HG03175 (cell line): ENCODE measurements at regions not wholly inside any gene's neighbourhood (a gene's known extent, or its start where the extent isn't known, plus 50 kb on each side); places are given as distances from the start of the nearest gene placed in this dataset.
A peak's percentile ranks its signal among the peaks of the same experiment; 100 is the strongest.

Experiments
- ATAC-seq: cut with Tn5 transposase; IDR thresholded peaks from one replicate; pipeline ENCODE4 v1.9.1; 2021; ENCODE audit warnings: mild to moderate bottlenecking, moderate library complexity; ENCODE audit not compliant: unreplicated experiment

DNA sequence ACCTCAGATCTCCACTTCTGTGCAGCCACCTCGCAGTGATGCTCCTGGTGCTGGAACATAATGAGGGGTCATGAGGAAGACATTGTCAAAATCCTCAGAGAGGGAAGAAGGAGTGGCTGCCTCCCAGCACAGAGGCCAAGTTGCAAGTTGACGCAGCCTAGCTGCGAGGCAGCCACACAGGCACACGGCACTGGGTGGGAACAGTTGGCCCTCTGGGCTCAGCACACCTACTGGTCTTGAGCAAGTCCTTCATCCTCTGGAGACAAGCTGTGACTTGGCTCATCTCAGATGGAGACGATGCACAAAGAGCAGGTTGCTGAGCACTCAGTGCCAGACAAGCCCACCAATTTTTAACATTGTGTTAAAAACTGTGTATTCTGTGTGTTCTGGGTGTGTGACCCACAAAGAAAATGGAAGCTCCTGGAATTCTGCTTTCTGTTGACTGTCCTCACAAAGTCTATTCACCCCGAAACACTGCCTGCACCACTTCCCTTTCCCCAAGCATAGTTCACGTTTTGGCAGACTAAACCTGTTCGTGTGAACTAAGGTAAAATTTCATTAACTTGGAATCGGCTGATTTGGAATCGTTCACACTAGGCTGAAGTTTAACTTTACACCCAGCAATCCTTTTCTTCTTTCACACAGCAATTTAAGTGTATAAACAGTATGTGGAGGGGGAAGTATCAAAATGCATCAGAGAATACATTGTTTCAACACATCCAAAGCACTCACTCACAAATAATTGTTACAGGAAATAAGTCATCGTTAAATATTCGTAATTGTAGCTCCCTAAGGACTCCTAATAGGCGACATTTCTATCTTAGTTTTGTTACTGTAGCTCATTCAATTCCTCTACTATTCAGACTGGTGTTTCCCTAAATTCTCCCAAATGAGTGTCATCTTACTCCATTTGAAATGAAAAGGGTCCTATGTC lies 266.6 kb upstream of the ID2 start:
- no peak for ATAC-seq

DNA sequence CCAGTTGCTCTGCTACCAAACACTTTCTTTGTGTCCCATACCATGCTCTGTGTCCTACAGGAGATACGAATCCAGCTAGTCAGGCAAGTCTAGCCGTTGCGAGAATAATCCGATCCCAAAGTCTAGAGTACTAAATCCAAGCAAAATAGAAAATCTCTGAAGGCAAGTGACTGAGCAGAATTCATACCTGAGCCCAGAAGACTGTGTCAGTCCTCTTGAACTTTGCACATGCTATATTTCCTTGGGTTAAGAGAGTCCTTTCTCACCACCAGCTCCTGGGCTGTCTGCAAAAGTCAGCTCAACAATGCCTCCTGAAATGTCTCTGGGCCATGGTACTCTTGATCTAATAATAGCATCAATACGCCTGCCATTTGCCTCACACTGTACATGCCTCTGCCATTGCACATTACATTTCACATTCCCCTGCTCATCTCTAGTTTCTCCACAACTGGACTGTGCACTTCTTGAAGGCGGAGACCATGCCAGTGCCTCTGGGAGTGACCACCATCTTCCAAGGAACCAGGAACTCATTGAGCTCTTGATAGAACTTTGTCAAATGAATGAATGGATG lies 265.8 kb upstream of the ID2 start:
- ATAC-seq = no peak

DNA sequence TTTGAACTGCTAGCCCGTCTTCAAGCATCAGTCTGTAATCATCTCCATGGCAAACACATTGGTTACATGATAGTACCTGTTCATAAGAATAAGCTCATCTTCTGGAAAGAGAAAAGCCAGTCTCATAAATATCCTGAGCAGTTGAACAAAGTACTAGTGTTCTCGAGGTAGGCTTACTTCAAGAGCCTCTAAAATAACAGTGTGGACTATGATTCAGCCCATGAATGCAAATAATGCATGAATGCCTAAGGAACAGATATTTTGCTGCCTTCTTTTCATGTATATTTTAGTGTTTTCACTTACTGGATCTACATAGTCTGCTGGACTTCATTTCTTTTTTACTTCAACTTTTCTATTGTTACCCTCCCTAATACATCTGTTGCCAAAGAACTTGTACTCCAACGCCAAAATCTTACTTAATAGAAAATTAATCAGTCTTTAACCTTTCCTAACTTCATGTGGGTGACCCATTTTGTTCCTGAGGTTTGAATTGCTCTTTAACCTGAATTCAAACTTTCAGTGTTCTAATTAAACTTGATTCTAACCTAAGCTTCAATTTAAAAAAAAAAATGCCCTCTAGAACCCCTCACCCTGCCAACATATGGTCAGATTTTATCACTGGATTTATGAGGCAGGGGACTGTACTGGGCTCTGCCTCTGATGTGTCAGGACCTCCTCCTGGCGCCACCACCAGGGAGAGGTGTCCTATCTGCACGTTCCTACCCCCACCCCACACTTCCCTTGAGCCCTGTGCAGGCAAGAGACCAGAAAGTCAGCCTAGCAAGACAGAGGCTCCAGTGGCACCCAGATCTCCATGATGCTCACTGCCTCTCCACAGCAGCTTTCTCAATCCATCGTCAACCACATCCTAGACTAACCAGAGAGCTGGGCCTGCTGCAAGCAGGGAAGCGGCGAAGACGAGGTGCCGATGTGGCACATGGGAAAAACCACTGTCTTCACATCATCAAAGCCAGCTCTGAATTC lies 264.7 kb upstream of the ID2 start:
- ATAC-seq = no peak

DNA sequence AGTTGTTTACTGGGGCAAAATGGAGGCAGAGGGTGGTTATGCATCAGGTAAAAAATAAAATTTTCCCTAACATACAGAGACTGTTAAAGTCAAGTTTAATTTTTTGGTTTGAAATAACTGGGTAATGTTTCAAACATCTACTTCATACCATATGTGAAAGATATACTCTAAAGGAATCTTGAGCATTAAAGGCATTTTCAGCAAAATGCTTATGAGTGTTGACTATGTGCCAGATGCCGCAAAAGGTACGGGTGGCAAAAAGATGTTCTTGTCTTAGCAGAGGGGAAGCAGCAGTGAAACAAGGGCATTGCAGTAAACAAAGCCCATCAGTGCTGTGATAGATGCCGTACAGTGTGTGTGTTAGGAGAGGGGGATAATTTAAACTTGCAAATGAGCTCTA lies 263.1 kb upstream of the ID2 start:
- ATAC-seq = no peak

DNA sequence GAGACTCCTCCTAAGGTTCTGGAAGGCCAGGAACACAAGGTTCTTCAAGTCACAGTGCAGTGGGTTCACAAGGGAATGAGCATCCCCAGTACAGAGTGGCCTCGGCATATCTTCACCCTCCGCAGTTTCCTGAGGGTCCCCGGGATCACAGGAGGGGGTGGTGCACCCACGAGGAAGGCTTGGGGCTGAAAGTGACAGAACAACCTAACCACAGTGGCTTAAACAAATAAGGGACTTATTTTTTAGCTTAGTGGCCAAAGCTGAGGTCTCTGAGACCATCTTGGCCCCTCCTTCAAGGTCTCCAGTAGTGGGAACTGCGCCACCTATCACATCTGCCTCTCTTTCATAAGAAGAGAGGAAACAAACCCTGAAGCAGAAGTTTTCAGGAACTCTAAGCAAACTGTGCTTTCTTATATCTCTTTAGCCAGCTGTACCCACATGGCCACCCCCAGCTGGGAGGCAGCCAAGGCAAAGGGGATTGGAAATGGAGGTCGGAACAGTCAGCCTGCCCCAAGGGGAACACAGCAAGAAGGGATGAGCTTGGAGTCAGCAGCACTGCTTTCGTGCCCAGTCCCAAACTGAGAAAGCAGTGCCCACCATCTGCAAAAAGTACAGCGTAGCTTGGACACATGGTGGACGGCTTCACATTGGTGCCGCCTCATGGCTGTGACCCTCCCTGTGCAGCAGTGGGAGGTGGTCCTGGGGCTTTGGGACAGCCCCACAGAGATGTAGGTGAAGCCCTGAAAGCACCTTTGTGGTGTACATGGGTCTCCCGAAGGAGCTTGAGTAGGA lies 260.0 kb upstream of the ID2 start:
- peak; percentile 71 for ATAC-seq

DNA sequence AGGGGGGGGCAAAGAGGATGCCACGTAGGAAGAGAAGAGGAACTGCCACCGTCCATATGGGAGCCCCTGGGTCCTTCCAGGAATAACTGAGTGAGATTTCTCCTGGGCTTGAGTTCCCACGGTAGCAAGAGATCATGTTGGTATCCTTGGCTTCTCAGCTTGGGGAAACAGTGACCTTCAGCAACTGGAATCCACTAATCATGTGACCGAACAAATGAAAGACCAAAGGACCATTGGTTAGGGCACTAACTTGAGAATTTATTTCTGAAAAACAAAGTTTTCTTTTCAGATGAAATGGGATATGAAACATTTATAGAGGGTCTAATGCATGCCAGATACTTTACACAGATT lies 259.4 kb upstream of the ID2 start:
- no peak for ATAC-seq

DNA sequence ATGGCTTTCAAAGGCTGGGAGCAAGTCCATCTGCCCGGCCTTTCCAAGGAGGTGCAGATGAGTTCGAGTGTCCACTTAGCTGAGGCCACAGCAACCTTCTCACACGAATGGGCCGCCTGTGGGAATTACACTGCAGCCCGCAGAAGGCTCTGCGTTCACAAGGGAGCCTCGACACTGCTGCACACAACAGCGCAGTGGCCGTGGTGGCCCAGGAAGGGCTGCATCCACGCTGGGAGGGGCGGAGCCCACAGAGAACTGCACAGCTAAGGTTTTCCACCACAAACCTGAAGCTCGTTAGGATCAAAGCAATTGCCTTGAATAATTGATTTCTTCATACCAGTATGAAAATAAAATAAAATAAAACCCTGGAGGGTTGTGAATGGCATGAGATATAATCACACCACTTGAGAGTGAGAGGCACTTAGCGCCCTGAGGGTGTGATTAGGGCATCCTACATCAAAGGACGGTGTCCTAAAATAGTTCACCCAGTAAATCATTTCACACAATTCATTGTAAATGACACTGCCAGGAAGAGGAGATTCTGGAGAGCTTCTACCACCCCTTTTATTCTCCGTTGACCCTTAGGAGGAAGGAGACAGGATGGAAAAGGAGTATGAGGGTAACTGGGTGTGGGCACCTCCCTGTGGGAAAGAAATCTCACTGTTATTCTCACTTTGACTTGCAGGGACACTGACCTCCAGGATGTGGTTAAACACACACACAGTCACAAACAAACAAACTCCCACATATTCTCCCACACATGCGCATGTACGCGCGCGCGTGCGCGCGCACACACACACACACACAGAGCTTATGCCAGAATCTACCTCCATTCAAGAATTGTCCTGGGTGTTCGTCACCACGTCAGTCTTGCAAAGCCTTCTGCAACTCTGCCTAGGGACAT lies 256.6 kb upstream of the ID2 start:
- no peak for ATAC-seq

DNA sequence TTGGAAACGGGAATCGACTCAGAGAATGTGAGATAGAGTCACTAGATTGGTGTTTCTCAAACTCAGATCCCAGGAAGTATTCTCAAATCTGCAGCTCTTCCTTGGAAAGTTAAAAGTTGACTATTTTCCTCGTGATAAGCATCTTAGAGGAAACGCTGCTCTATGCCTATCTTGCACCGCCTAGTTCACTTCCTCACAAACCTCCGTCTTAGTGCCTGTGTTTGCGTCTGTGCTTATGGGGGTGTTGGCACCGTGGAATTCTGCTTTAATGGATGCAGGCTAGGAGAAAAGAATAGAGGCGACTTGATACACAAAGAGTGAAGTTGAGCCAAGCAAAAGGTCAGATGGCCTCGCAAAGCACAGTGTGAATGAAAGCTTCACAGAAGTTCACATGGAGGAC lies 255.3 kb upstream of the ID2 start:
- ATAC-seq = no peak

DNA sequence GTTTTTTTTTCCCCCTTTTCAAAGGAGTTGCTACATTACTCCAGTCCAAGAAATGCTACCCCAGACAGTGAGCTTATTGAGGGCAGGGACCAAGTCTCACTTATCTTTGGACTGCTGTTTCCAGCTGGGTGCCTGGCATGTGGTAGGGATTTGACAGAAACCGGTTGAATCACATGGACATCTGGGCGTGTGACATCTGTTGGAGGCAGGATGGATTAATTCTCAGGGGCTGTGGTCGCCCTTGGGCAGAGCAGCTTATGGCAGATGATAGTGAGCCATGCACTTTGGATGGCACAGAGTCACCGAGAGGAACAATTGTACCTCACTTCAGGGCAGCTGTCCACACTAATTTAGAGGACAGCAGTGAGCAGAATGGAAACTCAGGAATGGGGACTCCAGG lies 254.6 kb upstream of the ID2 start:
- no peak for ATAC-seq

DNA sequence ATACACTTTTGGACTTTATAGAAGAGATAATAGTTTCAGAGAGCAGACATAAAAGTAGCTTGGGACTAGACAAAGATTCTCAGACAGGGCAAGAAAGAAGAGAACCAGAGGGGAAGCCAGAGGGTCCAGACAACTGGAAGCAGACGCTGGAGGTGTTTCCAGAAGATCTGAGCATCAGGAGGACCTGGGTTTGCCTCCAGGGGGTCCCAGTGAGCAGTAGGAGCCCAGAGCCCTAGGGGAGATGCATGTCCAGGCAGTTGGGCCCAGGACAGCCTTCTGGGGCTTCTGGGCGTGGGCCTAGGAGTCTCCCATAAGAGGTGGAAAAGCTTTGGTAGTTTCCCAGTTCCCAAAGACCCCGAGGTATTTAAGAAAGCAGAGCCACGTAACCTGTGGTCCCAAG lies 251.2 kb upstream of the ID2 start:
- ATAC-seq = no peak

DNA sequence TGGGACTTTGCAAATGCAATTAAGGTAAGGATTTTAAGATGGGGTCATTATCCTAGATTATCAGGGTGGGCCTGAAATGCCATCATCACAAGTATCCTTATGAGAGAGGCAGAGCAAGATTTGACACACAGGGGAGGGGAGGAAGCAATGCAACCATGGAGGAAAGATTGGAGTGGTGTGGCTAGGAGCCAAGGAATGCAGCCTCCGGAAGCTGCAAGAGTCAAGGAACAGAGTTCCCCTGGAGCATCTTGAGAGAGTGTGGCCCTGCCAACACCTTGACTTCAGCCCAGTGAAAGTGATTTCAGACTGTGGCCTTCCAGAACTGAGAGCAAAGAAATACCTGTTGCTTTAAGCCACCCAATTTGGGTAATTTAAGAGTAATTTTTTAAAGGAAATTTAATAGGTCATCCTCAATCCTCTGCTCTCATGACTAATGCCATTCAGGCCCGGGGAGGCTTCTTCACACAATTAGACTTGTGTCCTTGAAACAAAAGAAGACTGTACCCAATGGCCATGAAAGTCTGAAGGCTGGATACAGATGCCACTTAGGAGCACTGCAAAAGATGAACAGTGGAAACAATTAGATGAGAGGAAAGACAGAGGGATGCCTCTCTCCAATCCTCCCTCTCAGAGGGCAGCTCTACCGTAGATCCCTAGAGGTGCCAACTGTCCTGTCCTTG lies 250.3 kb upstream of the ID2 start:
- no peak for ATAC-seq

DNA sequence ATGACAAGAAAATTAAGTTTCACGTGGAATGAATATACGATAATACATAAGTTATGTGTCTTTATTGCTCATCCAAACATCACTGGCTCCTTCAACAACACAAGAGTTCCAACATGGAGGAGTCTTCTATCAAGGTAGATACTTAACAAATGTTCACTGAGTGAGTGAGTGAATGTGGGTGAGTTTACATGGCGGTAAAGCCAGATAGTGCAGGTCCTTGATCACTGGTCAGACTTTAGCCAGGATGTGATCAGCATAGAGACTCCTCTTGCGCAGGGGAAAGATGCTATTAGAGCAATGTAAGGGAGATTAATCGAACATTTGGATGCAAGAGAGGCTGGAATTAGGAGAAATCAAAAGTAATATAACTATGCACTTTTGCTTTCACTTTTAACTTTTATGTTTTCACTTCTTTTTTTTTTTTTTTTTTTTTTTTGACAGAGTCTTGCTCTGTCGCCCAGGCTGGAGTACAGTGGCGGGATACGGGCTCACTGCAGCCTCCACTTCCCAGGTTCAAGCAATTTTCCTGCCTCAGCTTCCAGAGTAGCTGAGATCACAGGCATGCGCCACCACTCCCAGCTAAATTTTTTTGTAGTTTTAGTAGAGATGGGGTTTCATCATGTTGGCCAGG lies 249.0 kb upstream of the ID2 start:
- no peak for ATAC-seq

DNA sequence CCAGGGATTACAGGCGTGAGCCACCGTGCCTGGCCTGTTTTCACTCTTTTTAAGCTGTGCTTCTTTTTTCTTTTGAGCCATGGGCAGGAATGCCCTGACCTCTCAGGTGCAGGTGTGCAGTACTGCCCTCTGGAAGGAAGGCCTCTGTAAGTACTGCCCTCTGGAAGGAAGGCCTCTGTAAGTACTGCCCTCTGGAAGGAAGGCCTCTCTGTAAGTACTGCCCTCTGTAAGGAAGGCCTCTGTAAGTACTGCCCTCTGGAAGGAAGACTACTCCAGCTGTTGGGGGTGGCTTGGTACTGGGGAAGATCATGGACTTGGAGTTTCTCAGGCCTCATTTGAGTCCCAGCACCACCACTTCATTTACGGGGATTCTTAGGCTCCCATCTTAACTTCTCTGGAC lies 248.5 kb upstream of the ID2 start:
- no peak for ATAC-seq

DNA sequence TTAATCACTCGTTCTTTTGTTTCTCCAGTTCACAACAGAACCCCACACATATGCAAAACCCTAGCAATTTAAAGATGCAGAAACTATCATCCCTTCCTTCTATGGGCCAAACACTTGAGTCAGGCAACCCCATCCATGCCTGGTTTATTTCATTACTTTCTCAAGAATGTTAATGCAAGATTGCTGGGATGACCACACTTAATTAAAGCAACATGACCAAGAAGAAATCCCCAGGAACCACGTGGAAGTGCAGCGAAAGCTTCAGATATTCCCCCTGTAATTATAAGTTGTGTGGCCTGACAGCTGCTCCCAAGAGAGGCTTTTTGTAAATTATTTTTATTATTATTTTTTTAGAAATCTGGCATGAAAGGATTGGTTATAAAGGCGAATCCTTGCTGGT lies 246.2 kb upstream of the ID2 start:
- ATAC-seq = no peak

DNA sequence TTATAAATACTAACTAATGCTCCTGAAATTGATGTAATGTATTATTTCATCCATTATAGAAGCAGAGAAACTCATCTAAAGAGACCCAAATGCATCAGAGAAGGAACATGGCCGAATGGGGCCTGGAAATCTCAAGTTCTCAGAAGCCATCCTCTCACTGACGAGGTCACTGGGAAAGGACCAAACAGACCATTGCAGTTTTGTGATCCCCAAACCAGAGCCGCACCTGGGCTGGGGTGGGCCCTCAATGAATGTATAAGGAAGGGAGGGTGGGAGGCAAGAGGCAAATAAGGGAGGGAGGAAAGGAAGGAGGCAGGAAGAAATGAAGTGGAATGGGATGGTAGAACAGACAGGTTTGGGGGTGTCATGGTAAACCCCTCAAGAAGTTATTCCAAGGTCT lies 245.3 kb upstream of the ID2 start:
- no peak for ATAC-seq

DNA sequence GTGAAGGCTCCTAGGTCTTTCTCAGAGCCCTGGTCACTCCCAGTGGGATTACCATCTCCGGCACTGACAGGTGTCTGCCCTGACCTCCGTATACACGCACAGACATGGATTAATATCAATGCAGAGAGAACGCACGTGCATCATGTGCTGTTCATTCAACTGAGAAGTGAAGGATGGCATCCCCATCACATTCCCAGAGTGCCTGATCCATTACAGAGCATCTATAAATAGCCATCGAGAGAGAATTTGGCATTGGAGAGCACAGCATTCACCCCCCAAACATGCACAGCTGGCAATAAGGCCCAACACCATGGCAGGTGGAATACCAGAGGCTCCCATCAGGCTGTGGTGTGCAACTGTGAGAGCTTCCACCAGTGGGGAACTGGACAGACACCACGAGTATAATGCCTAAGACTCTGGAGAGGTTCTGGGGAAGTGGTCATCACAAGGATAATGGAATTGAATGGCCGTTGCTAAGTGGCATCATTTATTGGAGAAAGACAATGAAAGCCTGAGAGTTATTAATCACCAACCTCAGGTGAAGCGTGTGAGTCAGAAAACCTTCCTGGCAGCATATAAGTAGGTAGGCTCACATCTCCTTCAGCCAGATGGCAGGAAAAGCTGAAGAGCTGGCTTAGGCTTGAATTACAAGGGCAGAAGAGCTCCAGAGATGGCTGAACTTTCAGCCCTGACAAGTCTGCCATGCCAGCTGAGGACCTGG lies 244.5 kb upstream of the ID2 start:
- ATAC-seq = no peak

DNA sequence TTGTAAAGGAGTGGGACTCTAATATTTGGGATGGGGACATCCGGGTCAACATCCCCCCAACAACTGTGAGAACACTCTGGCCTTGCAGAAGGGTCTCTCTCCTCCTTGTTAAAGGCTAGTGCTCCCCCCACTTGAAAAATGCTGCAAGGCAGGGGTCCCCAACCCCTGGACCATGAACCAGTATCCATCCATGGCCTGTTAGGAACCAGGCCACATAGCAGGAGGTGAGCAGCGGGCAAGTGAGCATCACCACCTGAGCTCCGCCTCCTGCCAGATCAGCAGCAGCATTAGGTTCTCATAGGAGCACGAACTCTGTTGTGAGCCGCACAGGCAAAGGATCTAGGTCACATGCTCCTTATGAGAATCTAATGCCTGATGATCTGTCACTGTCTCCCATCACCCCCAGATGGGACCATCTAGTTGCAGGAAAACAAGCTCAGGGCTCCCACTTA lies 243.9 kb upstream of the ID2 start:
- ATAC-seq = no peak

DNA sequence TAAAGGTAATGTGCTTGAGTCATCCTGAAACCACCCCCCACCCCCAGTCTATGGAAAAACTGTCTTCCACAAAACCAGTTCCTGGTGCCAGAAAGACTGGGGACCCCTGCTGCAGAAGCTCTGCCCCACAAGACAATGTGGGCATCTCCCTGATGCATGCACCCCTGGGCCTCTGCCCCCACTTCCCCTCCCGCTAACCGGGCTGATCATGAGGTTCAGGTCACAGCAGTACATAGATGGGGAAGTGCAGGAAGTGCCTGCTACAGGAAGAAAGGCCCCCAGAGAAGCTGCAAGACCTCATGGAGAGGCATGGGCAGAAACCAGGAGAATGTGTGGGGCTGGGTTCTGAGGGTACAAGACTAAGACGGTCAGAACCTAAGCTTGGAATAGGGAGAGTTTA lies 243.4 kb upstream of the ID2 start:
- no peak for ATAC-seq
